HL-60 (cell line): ENCODE measurements at regions not wholly inside any gene's neighbourhood (a gene's known extent, or its start where the extent isn't known, plus 50 kb on each side); places are given as distances from the start of the nearest gene placed in this dataset.

Experiments used
- DNase-seq, 2 experiments: peaks; one replicate each; pipeline ENCODE4 v3.0.0-alpha.2; 2010 to 2020; ENCODE audit warnings: low read depth in 1 of 2, low spot score in 1 of 2
- H3K27ac ChIP-seq: fragments of 250-450 bp; sonication (Bioruptor Pico); replicated peaks from 2 replicates; pipeline ENCODE4 v1.5.1; 2020; ENCODE audit warnings: mild to moderate bottlenecking, moderate library complexity
- H3K27me3 ChIP-seq: fragments of 250-450 bp; sonication (Bioruptor Pico); 2 replicates; pipeline ENCODE4 v1.5.1; 2021; ENCODE audit warnings: mild to moderate bottlenecking, moderate library complexity; ENCODE audit not compliant: insufficient read depth, poor library complexity, severe bottlenecking
- H3K4me3 ChIP-seq: replicated peaks from 2 replicates; pipeline ENCODE4 v1.5.1; 2011; ENCODE audit warnings: mild to moderate bottlenecking, control low read depth, low read length; ENCODE audit not compliant: insufficient read depth
- GABPA ChIP-seq: IDR thresholded peaks from 2 replicates; pipeline ENCODE4 v1.6.1; 2012; ENCODE audit warnings: low read depth
- POLR2AphosphoS5 ChIP-seq: IDR thresholded peaks from 2 replicates; pipeline ENCODE4 v1.6.1; 2012; ENCODE audit warnings: low read depth
- SPI1 ChIP-seq: IDR thresholded peaks from 2 replicates; pipeline ENCODE4 v1.6.1; 2012; ENCODE audit warnings: low read depth, mild to moderate bottlenecking, borderline replicate concordance
- TF ChIP-seq, protein P1 (sequence below): IDR thresholded peaks from one replicate; pipeline ENCODE4 v1.5.1; 2011; ENCODE audit warnings: low read length, control low read depth, inconsistent platforms; ENCODE audit not compliant: insufficient read depth
- TF ChIP-seq, protein P2 (sequence below): IDR thresholded peaks from 2 replicates; pipeline ENCODE4 v1.6.1; 2012; ENCODE audit warnings: low read depth; ENCODE audit not compliant: insufficient replicate concordance

DNA sequence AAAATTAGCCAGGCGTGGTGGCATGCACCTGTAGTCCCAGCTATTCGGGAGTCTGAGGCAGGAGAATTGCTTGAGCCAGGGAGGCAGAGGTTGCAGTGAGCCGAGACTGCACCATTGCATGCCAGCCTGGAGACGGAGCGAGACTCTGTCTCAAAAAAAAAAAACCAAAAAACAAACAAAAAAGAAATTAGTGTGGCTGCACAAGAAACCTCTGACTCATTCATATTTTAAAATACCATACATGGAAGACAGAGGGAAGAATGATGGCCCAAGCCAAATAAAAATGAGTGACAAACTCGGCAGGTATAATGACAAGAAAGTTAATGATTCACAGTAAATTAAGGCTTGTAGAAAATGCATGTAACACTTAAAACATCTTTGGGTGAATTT is 875.8 kb downstream of the EPHA4 start:
- TF ChIP-seq, protein P1, sequence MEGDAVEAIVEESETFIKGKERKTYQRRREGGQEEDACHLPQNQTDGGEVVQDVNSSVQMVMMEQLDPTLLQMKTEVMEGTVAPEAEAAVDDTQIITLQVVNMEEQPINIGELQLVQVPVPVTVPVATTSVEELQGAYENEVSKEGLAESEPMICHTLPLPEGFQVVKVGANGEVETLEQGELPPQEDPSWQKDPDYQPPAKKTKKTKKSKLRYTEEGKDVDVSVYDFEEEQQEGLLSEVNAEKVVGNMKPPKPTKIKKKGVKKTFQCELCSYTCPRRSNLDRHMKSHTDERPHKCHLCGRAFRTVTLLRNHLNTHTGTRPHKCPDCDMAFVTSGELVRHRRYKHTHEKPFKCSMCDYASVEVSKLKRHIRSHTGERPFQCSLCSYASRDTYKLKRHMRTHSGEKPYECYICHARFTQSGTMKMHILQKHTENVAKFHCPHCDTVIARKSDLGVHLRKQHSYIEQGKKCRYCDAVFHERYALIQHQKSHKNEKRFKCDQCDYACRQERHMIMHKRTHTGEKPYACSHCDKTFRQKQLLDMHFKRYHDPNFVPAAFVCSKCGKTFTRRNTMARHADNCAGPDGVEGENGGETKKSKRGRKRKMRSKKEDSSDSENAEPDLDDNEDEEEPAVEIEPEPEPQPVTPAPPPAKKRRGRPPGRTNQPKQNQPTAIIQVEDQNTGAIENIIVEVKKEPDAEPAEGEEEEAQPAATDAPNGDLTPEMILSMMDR = no peak
- TF ChIP-seq GABPA (no peak), POLR2AphosphoS5 (no peak), SPI1 (no peak)
- TF ChIP-seq, protein P2, sequence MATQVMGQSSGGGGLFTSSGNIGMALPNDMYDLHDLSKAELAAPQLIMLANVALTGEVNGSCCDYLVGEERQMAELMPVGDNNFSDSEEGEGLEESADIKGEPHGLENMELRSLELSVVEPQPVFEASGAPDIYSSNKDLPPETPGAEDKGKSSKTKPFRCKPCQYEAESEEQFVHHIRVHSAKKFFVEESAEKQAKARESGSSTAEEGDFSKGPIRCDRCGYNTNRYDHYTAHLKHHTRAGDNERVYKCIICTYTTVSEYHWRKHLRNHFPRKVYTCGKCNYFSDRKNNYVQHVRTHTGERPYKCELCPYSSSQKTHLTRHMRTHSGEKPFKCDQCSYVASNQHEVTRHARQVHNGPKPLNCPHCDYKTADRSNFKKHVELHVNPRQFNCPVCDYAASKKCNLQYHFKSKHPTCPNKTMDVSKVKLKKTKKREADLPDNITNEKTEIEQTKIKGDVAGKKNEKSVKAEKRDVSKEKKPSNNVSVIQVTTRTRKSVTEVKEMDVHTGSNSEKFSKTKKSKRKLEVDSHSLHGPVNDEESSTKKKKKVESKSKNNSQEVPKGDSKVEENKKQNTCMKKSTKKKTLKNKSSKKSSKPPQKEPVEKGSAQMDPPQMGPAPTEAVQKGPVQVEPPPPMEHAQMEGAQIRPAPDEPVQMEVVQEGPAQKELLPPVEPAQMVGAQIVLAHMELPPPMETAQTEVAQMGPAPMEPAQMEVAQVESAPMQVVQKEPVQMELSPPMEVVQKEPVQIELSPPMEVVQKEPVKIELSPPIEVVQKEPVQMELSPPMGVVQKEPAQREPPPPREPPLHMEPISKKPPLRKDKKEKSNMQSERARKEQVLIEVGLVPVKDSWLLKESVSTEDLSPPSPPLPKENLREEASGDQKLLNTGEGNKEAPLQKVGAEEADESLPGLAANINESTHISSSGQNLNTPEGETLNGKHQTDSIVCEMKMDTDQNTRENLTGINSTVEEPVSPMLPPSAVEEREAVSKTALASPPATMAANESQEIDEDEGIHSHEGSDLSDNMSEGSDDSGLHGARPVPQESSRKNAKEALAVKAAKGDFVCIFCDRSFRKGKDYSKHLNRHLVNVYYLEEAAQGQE = no peak
- Histone ChIP-seq H3K27me3 (no peaks in the 10 kb centered on the region), H3K27ac (no peak overlapping the region), H3K4me3 (no peak overlapping the region)
- DNase-seq = no peak

DNA sequence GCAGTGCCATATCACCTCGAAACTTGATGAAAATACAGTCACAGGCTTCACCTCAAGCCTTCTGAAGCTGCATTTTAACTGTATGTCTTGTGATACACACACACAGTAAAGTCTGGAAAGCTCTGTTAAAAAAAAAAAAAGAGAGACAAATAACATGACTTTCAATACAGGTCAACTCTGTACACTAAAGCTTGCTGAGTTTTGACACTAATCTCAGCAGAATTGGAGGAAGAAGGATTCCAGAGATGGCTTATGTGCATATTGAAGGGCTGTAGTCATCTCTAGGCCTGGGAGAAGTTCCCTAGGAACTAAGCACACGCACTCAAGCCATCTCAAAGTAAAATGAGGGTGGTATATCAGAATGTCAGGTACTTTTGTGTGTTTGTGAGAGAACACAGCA is 875.1 kb downstream of the EPHA4 start:
- Histone ChIP-seq H3K4me3 (no peak overlapping the region), H3K27ac (no peak overlapping the region), H3K27me3 (no peaks in the 10 kb centered on the region)
- no peak for DNase-seq
- TF ChIP-seq POLR2AphosphoS5 = no peak
- TF ChIP-seq, protein P1 = no peak
- TF ChIP-seq GABPA = no peak
- TF ChIP-seq SPI1 = no peak
- TF ChIP-seq, protein P2 = no peak

DNA sequence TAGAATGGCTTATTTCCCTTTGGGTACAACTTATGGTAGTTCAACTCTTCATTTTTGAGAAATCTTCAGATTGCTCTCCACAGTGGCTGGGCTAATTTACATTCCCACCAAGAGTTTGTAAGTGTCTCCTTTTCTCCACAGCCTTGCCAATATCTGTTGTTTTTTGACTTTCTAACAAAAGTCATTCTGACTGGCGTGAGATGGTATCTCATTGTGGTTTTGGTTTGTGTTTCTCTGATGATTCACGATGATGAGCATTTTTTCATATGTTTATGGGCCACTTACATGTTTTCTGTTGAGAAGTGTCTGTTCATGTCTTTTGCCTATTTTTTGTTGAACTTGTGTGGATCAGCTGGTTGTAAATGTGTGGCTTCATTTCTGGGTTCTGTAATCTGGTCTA is 871.0 kb downstream of the EPHA4 start:
- Histone ChIP-seq H3K27me3 (no peaks in the 10 kb centered on the region), H3K27ac (no peak overlapping the region), H3K4me3 (no peak overlapping the region)
- no peak for DNase-seq
- TF ChIP-seq, protein P1 = no peak
- TF ChIP-seq POLR2AphosphoS5 = no peak
- TF ChIP-seq, protein P2 = no peak
- TF ChIP-seq SPI1 = no peak
- no peak for TF ChIP-seq GABPA
